ENCODE measurements at regions not wholly inside any gene's neighbourhood (a gene's known extent, or its start where the extent isn't known, plus 50 kb on each side); places are given as distances from the start of the nearest gene placed in this dataset.

DNA sequence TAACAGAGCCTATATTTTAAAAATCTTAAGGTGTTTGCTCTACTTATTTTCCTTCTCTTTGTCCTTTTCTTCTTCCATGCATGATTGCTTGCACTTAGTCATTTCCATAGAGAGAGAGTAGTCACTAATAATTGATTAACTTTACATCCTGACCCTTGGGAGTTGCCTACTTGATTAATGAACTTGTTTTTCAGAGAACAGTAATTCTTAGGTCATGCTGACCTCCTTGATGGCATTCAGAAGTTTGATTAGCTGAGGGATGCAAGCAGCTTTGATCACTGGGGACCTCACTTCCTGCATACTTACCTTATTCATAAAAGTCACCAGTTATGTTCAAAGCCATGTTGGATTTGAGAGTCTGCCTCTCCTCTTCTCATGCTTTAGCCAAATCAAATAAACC lies 715.6 kb upstream of the ID4 start:
- no peak overlapping the region for H2AFZ ChIP-seq (ENCODE audit: low read depth, low read length)
- H3K4me3 ChIP-seq = no peak overlapping the region
- no TSS peak for BruUV-seq (replicated peaks)
- intact Hi-C loops (cut with micrococcal nuclease) = no loop called here
- CTCF ChIA-PET (ENCODE audit: low intra/inter-chr PET ratio) = no interaction called here
- POLR2A ChIA-PET = no interaction called here
- H3K4me1 ChIP-seq (replicated peaks in 1 of 2; ENCODE audit: control insufficient read depth in 2 of 2, insufficient read depth in 2 of 2, low read length in 2 of 2) = no peaks in the 10 kb centered on the region
- H3K9me3 ChIP-seq (replicated peaks; ENCODE audit: control insufficient read depth, insufficient read depth, low read depth, low read length) = no peaks in the 10 kb centered on the region
- no peaks in the 10 kb centered on the region for H3K79me2 ChIP-seq (ENCODE audit: control insufficient read depth, insufficient read depth, low read length)
- no peak overlapping the region for H3K4me2 ChIP-seq (ENCODE audit: insufficient read depth, low read length)
- TF ChIP-seq TCF3 (CRISPR knock-in tag; IDR thresholded peaks at IDR 0.05) = no peak
- no peak for TF ChIP-seq ZNF124 (CRISPR knock-in tag; IDR thresholded peaks at IDR 0.05)
- no peak for TF ChIP-seq POLR2AphosphoS5 (IDR thresholded peaks at IDR 0.05; ENCODE audit: control insufficient read depth, insufficient read depth, low read depth, low read length)
- no peak for TF ChIP-seq ELF2 (CRISPR knock-in tag; IDR thresholded peaks at IDR 0.05)
- TF ChIP-seq NCOR1 (IDR thresholded peaks at IDR 0.05) = no peak
- no peak for TF ChIP-seq CTCF (IDR thresholded peaks at IDR 0.05 in 2 of 3, conservative IDR thresholded peaks at IDR 0.05 in 1 of 3; ENCODE audit: insufficient read depth in 2 of 3, low read depth in 1 of 3, low read length in 3 of 3)
- TF ChIP-seq MTA3 (IDR thresholded peaks at IDR 0.05; ENCODE audit: borderline replicate concordance) = no peak
- no peak for TF ChIP-seq RFX7 (CRISPR knock-in tag; IDR thresholded peaks at IDR 0.05)
- TF ChIP-seq KHSRP (IDR thresholded peaks at IDR 0.05) = no peak
- no peak for TF ChIP-seq ZNF253 (CRISPR knock-in tag; conservative IDR thresholded peaks at IDR 0.05)
- TF ChIP-seq FOXP1 (CRISPR knock-in tag; IDR thresholded peaks at IDR 0.05) = no peak
- TF ChIP-seq CBX5 (IDR thresholded peaks at IDR 0.05; ENCODE audit: borderline replicate concordance, low read depth) = no peak
- TF ChIP-seq ZNF23 (CRISPR knock-in tag; IDR thresholded peaks at IDR 0.05) = no peak
- TF ChIP-seq POLR2A (conservative IDR thresholded peaks at IDR 0.05) = no peak
- TF ChIP-seq, protein P1, sequence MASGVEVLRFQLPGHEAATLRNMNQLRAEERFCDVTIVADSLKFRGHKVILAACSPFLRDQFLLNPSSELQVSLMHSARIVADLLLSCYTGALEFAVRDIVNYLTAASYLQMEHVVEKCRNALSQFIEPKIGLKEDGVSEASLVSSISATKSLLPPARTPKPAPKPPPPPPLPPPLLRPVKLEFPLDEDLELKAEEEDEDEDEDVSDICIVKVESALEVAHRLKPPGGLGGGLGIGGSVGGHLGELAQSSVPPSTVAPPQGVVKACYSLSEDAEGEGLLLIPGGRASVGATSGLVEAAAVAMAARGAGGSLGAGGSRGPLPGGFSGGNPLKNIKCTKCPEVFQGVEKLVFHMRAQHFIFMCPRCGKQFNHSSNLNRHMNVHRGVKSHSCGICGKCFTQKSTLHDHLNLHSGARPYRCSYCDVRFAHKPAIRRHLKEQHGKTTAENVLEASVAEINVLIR (CRISPR knock-in tag; IDR thresholded peaks at IDR 0.05) = no peak
- FAIRE-seq (no peak), DNase-seq (ENCODE audit: extremely low read depth in 1 of 4, low spot score in 3 of 4) (no peak), ATAC-seq (no peak)
- no peak overlapping the region for H3K27ac ChIP-seq (ENCODE audit: extremely low read depth, low read depth, low read length)
- H3K9ac ChIP-seq (ENCODE audit: insufficient read depth in 1 of 2, low read depth in 2 of 2, low read length in 2 of 2) = no peak overlapping the region
- H3K27me3 ChIP-seq (ENCODE audit: control insufficient read depth in 2 of 2, insufficient read depth in 2 of 2, low read length in 2 of 2) = no peaks in the 10 kb centered on the region
- H3K36me3 ChIP-seq (ENCODE audit: control insufficient read depth, insufficient read depth, low read length) = no peaks in the 10 kb centered on the region
- H4K20me1 ChIP-seq (replicated peaks; ENCODE audit: control insufficient read depth, insufficient read depth, low read length) = no peaks in the 10 kb centered on the region
- in situ Hi-C loops (cut with MboI) = no loop called here
- no peaks in the 10 kb centered on the region for H3K9me1 ChIP-seq (ENCODE audit: control insufficient read depth, insufficient read depth, low read length)
